HEK293 (cell line): ENCODE measurements at regions not wholly inside any gene's neighbourhood (a gene's known extent, or its start where the extent isn't known, plus 50 kb on each side); places are given as distances from the start of the nearest gene placed in this dataset.

Experiments used
- CTCF ChIA-PET: fragments of 350-600 bp; formaldehyde crosslinking; extraction: SDS; loops from one replicate; lab custom pipeline; 2021; ENCODE audit warnings: antibody characterized with exemption; lab: Yijun Ruan, JAX
- POLR2A ChIA-PET: fragments of 300-600 bp; formaldehyde crosslinking; extraction: SDS; loops from one replicate; lab custom pipeline; 2020; ENCODE audit warnings: antibody characterized with exemption, inconsistent platforms; lab: Yijun Ruan, JAX
- H3K27ac ChIP-seq: fragments of 200-500 bp; sonication (Bioruptor generic); 2 replicates; pipeline ENCODE4 v1.5.1; 2014; ENCODE audit warnings: low read depth, low read length, control low read depth, inconsistent platforms; ENCODE audit errors: extremely low read depth
- H3K36me3 ChIP-seq, 2 experiments: fragments of 200-500 bp in 1 of 2; sonication (Bioruptor generic) in 1 of 2; 1 replicate in 1 of 2; 2 replicates in 1 of 2; pipeline ENCODE4 v1.5.1; 2014 to 2017; ENCODE audit warnings: inconsistent platforms in 2 of 2, low read length in 2 of 2; ENCODE audit not compliant: control insufficient read depth in 2 of 2, insufficient read depth in 1 of 2
- H3K4me1 ChIP-seq: fragments of 200-500 bp; sonication (Bioruptor generic); 2 replicates; pipeline ENCODE4 v1.5.1; 2014; ENCODE audit warnings: mild to moderate bottlenecking, low read length, inconsistent platforms; ENCODE audit not compliant: control insufficient read depth, insufficient read depth
- H3K4me3 ChIP-seq: 2 replicates; pipeline ENCODE4 v1.5.1; 2011; ENCODE audit warnings: low read depth, mild to moderate bottlenecking, control low read depth, low read length, moderate library complexity
- H3K9me3 ChIP-seq: fragments of 200-500 bp; sonication (Bioruptor generic); 2 replicates; pipeline ENCODE4 v1.5.1; 2014; ENCODE audit warnings: low read depth, low read length, inconsistent platforms; ENCODE audit not compliant: control insufficient read depth, insufficient read depth
- EGR2 ChIP-seq: fragments of 450-650 bp; formaldehyde crosslinking; IDR thresholded peaks from 2 replicates; pipeline ENCODE4 v1.5.1; 2016; ENCODE audit warnings: low read depth, missing biosample characterization, missing genetic modification characterization
- GLIS1 ChIP-seq: fragments of 450-650 bp; formaldehyde crosslinking; IDR thresholded peaks from 2 replicates; pipeline ENCODE4 v1.5.1; 2016; ENCODE audit warnings: missing biosample characterization, missing genetic modification characterization
- KLF10 ChIP-seq: fragments of 450-650 bp; IDR thresholded peaks from 2 replicates; pipeline ENCODE4 v1.5.1; 2018; ENCODE audit warnings: missing biosample characterization, mild to moderate bottlenecking, missing genetic modification characterization
- KLF8 ChIP-seq: fragments of 450-650 bp; formaldehyde crosslinking; IDR thresholded peaks from 2 replicates; pipeline ENCODE4 v1.5.1; 2016; ENCODE audit warnings: missing biosample characterization, missing genetic modification characterization
- KLF9 ChIP-seq: fragments of 450-650 bp; formaldehyde crosslinking; IDR thresholded peaks from 2 replicates; pipeline ENCODE4 v1.5.1; 2016; ENCODE audit warnings: missing biosample characterization, missing genetic modification characterization, low read depth
- OSR2 ChIP-seq: fragments of 450-650 bp; formaldehyde crosslinking; IDR thresholded peaks from 2 replicates; pipeline ENCODE4 v1.5.1; 2016; ENCODE audit warnings: missing biosample characterization, missing genetic modification characterization
- SETDB1 ChIP-seq: IDR thresholded peaks from one replicate; pipeline ENCODE4 v1.6.1; 2017; ENCODE audit warnings: mild to moderate bottlenecking, low read length, moderate library complexity, mixed read lengths; ENCODE audit not compliant: insufficient read length
- SP3 ChIP-seq: fragments of 450-650 bp; formaldehyde crosslinking; IDR thresholded peaks from 2 replicates; pipeline ENCODE4 v1.5.1; 2016; ENCODE audit warnings: missing biosample characterization, missing genetic modification characterization
- TRIM28 ChIP-seq: IDR thresholded peaks from 2 replicates; pipeline ENCODE4 v1.6.1; 2011; ENCODE audit warnings: low read length, control low read depth, borderline replicate concordance
- ZBTB17 ChIP-seq: fragments of 450-650 bp; formaldehyde crosslinking; IDR thresholded peaks from 2 replicates; pipeline ENCODE4 v1.5.1; 2016; ENCODE audit warnings: missing biosample characterization, missing genetic modification characterization
- ZFP37 ChIP-seq: fragments of 450-650 bp; formaldehyde crosslinking; IDR thresholded peaks from 2 replicates; pipeline ENCODE4 v1.5.1; 2016; ENCODE audit warnings: missing biosample characterization, missing genetic modification characterization
- ZNF10 ChIP-seq: fragments of 450-650 bp; formaldehyde crosslinking; IDR thresholded peaks from 2 replicates; pipeline ENCODE4 v1.5.1; 2017; ENCODE audit warnings: missing biosample characterization, missing genetic modification characterization
- ZNF112 ChIP-seq: fragments of 450-650 bp; formaldehyde crosslinking; IDR thresholded peaks from 2 replicates; pipeline ENCODE4 v1.5.0; 2017; ENCODE audit warnings: missing biosample characterization, missing genetic modification characterization
- ZNF133 ChIP-seq: fragments of 450-650 bp; formaldehyde crosslinking; IDR thresholded peaks from 2 replicates; pipeline ENCODE4 v1.5.1; 2016; ENCODE audit warnings: missing biosample characterization, missing genetic modification characterization
- ZNF211 ChIP-seq: fragments of 450-650 bp; formaldehyde crosslinking; IDR thresholded peaks from 2 replicates; pipeline ENCODE4 v1.5.1; 2016; ENCODE audit warnings: low read depth, missing biosample characterization, missing genetic modification characterization
- ZNF302 ChIP-seq: fragments of 450-650 bp; formaldehyde crosslinking; IDR thresholded peaks from 2 replicates; pipeline ENCODE4 v1.5.1; 2016; ENCODE audit warnings: missing biosample characterization, missing genetic modification characterization, low read depth
- ZNF362 ChIP-seq: fragments of 450-650 bp; formaldehyde crosslinking; IDR thresholded peaks from 2 replicates; pipeline ENCODE4 v1.5.1; 2016; ENCODE audit warnings: missing biosample characterization, missing genetic modification characterization
- ZNF366 ChIP-seq: fragments of 450-650 bp; formaldehyde crosslinking; conservative IDR thresholded peaks from 2 replicates; pipeline ENCODE4 v1.5.1; 2016; ENCODE audit warnings: missing biosample characterization, missing genetic modification characterization
- ZNF398 ChIP-seq: fragments of 450-650 bp; formaldehyde crosslinking; IDR thresholded peaks from 2 replicates; pipeline ENCODE4 v1.5.1; 2017; ENCODE audit warnings: missing biosample characterization, missing genetic modification characterization
- ZNF510 ChIP-seq: fragments of 450-650 bp; formaldehyde crosslinking; IDR thresholded peaks from 2 replicates; pipeline ENCODE4 v1.5.1; 2018; ENCODE audit warnings: mild to moderate bottlenecking, missing genetic modification characterization, missing biosample characterization; ENCODE audit not compliant: insufficient replicate concordance
- ZNF513 ChIP-seq: fragments of 450-650 bp; IDR thresholded peaks from 2 replicates; pipeline ENCODE4 v1.5.1; 2018; ENCODE audit warnings: missing biosample characterization, missing genetic modification characterization
- ZNF521 ChIP-seq: fragments of 450-650 bp; formaldehyde crosslinking; IDR thresholded peaks from 2 replicates; pipeline ENCODE4 v1.5.1; 2017; ENCODE audit warnings: missing biosample characterization, mild to moderate bottlenecking, missing genetic modification characterization
- ZNF558 ChIP-seq: fragments of 450-650 bp; formaldehyde crosslinking; IDR thresholded peaks from 2 replicates; pipeline ENCODE4 v1.5.1; 2016; ENCODE audit warnings: missing biosample characterization, missing genetic modification characterization
- ZNF580 ChIP-seq: fragments of 450-650 bp; formaldehyde crosslinking; IDR thresholded peaks from 2 replicates; pipeline ENCODE4 v1.5.1; 2016; ENCODE audit warnings: missing biosample characterization, missing genetic modification characterization
- ZNF623 ChIP-seq: fragments of 450-650 bp; formaldehyde crosslinking; IDR thresholded peaks from 2 replicates; pipeline ENCODE4 v1.5.1; 2016; ENCODE audit warnings: missing biosample characterization, missing genetic modification characterization
- ZNF645 ChIP-seq: fragments of 450-650 bp; formaldehyde crosslinking; IDR thresholded peaks from 2 replicates; pipeline ENCODE4; 2016; ENCODE audit warnings: missing biosample characterization, missing genetic modification characterization
- ZNF704 ChIP-seq: fragments of 450-650 bp; formaldehyde crosslinking; IDR thresholded peaks from 2 replicates; pipeline ENCODE4 v1.5.1; 2016; ENCODE audit warnings: missing biosample characterization, missing genetic modification characterization
- ZNF792 ChIP-seq: fragments of 450-650 bp; formaldehyde crosslinking; IDR thresholded peaks from 2 replicates; pipeline ENCODE4 v1.5.1; 2016; ENCODE audit warnings: missing biosample characterization, missing genetic modification characterization
- ZSCAN16 ChIP-seq: fragments of 450-650 bp; formaldehyde crosslinking; IDR thresholded peaks from 2 replicates; pipeline ENCODE4 v1.5.1; 2016; ENCODE audit warnings: missing biosample characterization, missing genetic modification characterization
- ZSCAN4 ChIP-seq: fragments of 450-650 bp; formaldehyde crosslinking; IDR thresholded peaks from 2 replicates; pipeline ENCODE4 v1.5.1; 2017; ENCODE audit warnings: missing biosample characterization, missing genetic modification characterization

- Histone ChIP-seq H3K9me3 (no peaks in the 10 kb centered on the region), H3K4me1 (no peaks in the 10 kb centered on the region), H3K27ac (peak overlapping the region; percentile 76), H3K4me3 (peak overlapping the region; percentile 93), H3K36me3 (no peaks in the 10 kb centered on the region)
- ChIA-PET CTCF (interaction anchor here (0.5 to 6.5 kb wide), 40 partner anchors 9 to 672 kb away, joined by 3 to 73 read pairs (median 5); no protein-coding TSS in a partner anchor), POLR2A (interaction anchor here (0.6 to 2.7 kb wide), 13 partner anchors 13 to 147 kb away, joined by 3 to 20 read pairs (median 5); partner anchors contain the start of gene TRIM27)
- TF ChIP-seq ZNF521 (no peak), ZNF10 (tag by site-specific recombination) (peak; percentile 48; the same call in 1 of the 2 replicates), ZNF558 (tag by site-specific recombination) (no peak), EGR2 (tag by site-specific recombination) (peak; percentile 37; the same call in 1 of the 2 replicates), ZNF112 (tag by site-specific recombination) (no peak), ZNF513 (peak; percentile 95), ZNF398 (tag by site-specific recombination) (peak; percentile 48), ZFP37 (tag by site-specific recombination) (peak; percentile 78; the same call in 1 of the 2 replicates), ZNF362 (tag by site-specific recombination) (no peak), GLIS1 (tag by site-specific recombination) (no peak), ZNF302 (tag by site-specific recombination) (no peak), KLF8 (peak; percentile 47; the same call in 1 of the 2 replicates), TRIM28 (peak; percentile 90), ZNF623 (tag by site-specific recombination) (no peak), ZNF133 (tag by site-specific recombination) (no peak), OSR2 (peak; percentile 46; the same call in 1 of the 2 replicates), ZNF580 (tag by site-specific recombination) (no peak), SP3 (tag by site-specific recombination) (0 out of 2 replicates have a peak, but pooled peaks have one; percentile 19), ZBTB17 (tag by site-specific recombination) (peak; percentile 98), ZSCAN4 (tag by site-specific recombination) (no peak), SETDB1 (no peak), ZNF645 (tag by site-specific recombination) (no peak), ZNF366 (tag by site-specific recombination) (peak; percentile 27; the same call in 1 of the 2 replicates), ZSCAN16 (tag by site-specific recombination) (no peak; the same call in 1 of the 2 replicates), KLF9 (tag by site-specific recombination) (no peak), ZNF792 (peak; percentile 93), ZNF211 (tag by site-specific recombination) (no peak), KLF10 (0 out of 2 replicates have a peak, but pooled peaks have one; percentile 54), ZNF510 (tag by site-specific recombination) (no peak), ZNF704 (no peak)
These were observed 84.9 kb downstream of the TRIM27 start for GRCh38 chr6:28838634-28839442.
